Neural progenitor cell (in vitro differentiated cells): ENCODE measurements at regions not wholly inside any gene's neighbourhood (a gene's known extent, or its start where the extent isn't known, plus 50 kb on each side); places are given as distances from the start of the nearest gene placed in this dataset.

Experiments used
- DNase-seq: peaks from one replicate; pipeline ENCODE4 v3.0.0-alpha.2; 2016; ENCODE audit warnings: low spot score
- H2AFZ ChIP-seq: fragments of 200-600 bp; sonication (generic); replicated peaks from 2 replicates; pipeline ENCODE4 v1.6.1; 2016; ENCODE audit warnings: antibody characterized with exemption
- H3F3A ChIP-seq: fragments of 200-600 bp; sonication (generic); 2 replicates; pipeline ENCODE4 v1.6.1; 2016; ENCODE audit warnings: antibody characterized with exemption, low read depth
- H3K27ac ChIP-seq: fragments of 200-600 bp; sonication (generic); 2 replicates; pipeline ENCODE4 v1.5.1; 2016; ENCODE audit warnings: mild to moderate bottlenecking
- H3K27me3 ChIP-seq: fragments of 200-600 bp; sonication (generic); 2 replicates; pipeline ENCODE4 v1.6.1; 2016; ENCODE audit warnings: mild to moderate bottlenecking, moderate library complexity
- H3K36me3 ChIP-seq: fragments of 200-600 bp; sonication (generic); 2 replicates; pipeline ENCODE4 v1.5.1; 2016
- H3K4me1 ChIP-seq: fragments of 200-600 bp; sonication (generic); 2 replicates; pipeline ENCODE4 v1.6.1; 2016; ENCODE audit warnings: mixed run types
- H3K4me2 ChIP-seq: fragments of 200-600 bp; sonication (generic); 2 replicates; pipeline ENCODE4 v1.6.1; 2016
- H3K4me3 ChIP-seq: fragments of 200-600 bp; sonication (generic); 2 replicates; pipeline ENCODE4 v1.5.1; 2016
- H3K79me2 ChIP-seq: fragments of 200-600 bp; sonication (generic); 2 replicates; pipeline ENCODE4 v1.6.1; 2016; ENCODE audit warnings: low read depth
- H3K9ac ChIP-seq: fragments of 200-600 bp; sonication (generic); 2 replicates; pipeline ENCODE4 v1.6.1; 2016
- H3K9me3 ChIP-seq: fragments of 200-600 bp; sonication (generic); 2 replicates; pipeline ENCODE4 v1.5.1; 2016; ENCODE audit warnings: low read depth
- H4K20me1 ChIP-seq: fragments of 200-600 bp; sonication (generic); 2 replicates; pipeline ENCODE4 v1.6.1; 2016; ENCODE audit warnings: low read depth
- H3K27ac Mint-ChIP-seq: 3 replicates; pipeline ENCODE4 v1.8.0; 2021; ENCODE audit warnings: mixed read lengths
- H3K27me3 Mint-ChIP-seq: 2 replicates; pipeline ENCODE4 v1.8.0; 2022; ENCODE audit warnings: low read depth, mild to moderate bottlenecking, inconsistent platforms, moderate library complexity, mixed read lengths; ENCODE audit not compliant: insufficient read depth
- H3K36me3 Mint-ChIP-seq: 3 replicates; pipeline ENCODE4 v1.8.0; 2021; ENCODE audit warnings: mixed read lengths
- H3K4me1 Mint-ChIP-seq: 3 replicates; pipeline ENCODE4 v1.8.0; 2021; ENCODE audit warnings: mixed read lengths
- H3K4me3 Mint-ChIP-seq: 3 replicates; pipeline ENCODE4 v1.8.0; 2021; ENCODE audit warnings: mild to moderate bottlenecking, moderate library complexity, mixed read lengths
- H3K9me3 Mint-ChIP-seq: 3 replicates; pipeline ENCODE4 v1.8.0; 2020; ENCODE audit warnings: mixed read lengths
- EZH2 ChIP-seq: fragments of 200-600 bp; sonication (generic); IDR thresholded peaks from 2 replicates; pipeline ENCODE4 v1.6.1; 2017; ENCODE audit warnings: antibody characterized with exemption, mild to moderate bottlenecking, moderate library complexity
- EZH2phosphoT487 ChIP-seq: fragments of 200-600 bp; sonication (generic); IDR thresholded peaks from 2 replicates; pipeline ENCODE4 v1.6.1; 2017; ENCODE audit warnings: antibody characterized with exemption
- TF ChIP-seq, protein P1 (sequence below): fragments of 200-600 bp; sonication (generic); IDR thresholded peaks from 2 replicates; pipeline ENCODE4 v1.5.1; 2017; ENCODE audit warnings: antibody characterized with exemption, mild to moderate bottlenecking

DNA sequence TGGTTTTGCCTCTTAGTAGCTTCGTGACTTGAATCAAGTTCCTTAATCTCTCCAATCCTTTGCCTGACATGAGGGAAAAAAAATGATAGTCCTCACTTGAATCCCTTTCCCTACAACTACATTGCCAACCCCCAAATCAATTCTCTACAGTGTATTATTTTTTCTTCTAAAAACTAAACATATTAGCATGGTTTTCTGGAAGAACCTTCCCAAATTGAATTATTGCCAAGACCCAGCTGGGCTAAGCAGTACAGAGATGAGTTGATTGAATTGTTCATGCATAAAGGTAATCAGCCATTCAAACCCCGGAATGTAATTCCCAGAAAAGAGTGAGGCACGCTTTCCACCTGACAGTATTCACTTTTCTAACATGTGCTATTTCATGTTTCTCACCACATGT, 155.6 kb upstream of the AGR3 start:
- H3K79me2 ChIP-seq: no peaks in the 10 kb centered on the region
- DNase-seq: no peak
- H3K27me3 ChIP-seq: no peaks in the 10 kb centered on the region
- H2AFZ ChIP-seq: no peak overlapping the region
- no peaks in the 10 kb centered on the region for H3K27me3 Mint-ChIP-seq
- no peak for TF ChIP-seq EZH2phosphoT487
- TF ChIP-seq, protein P1, sequence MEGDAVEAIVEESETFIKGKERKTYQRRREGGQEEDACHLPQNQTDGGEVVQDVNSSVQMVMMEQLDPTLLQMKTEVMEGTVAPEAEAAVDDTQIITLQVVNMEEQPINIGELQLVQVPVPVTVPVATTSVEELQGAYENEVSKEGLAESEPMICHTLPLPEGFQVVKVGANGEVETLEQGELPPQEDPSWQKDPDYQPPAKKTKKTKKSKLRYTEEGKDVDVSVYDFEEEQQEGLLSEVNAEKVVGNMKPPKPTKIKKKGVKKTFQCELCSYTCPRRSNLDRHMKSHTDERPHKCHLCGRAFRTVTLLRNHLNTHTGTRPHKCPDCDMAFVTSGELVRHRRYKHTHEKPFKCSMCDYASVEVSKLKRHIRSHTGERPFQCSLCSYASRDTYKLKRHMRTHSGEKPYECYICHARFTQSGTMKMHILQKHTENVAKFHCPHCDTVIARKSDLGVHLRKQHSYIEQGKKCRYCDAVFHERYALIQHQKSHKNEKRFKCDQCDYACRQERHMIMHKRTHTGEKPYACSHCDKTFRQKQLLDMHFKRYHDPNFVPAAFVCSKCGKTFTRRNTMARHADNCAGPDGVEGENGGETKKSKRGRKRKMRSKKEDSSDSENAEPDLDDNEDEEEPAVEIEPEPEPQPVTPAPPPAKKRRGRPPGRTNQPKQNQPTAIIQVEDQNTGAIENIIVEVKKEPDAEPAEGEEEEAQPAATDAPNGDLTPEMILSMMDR: no peak
- no peak for TF ChIP-seq EZH2
- no peak overlapping the region for H3K27ac ChIP-seq
- H3K36me3 ChIP-seq: no peaks in the 10 kb centered on the region
- H3K9ac ChIP-seq: no peak overlapping the region
- no peaks in the 10 kb centered on the region for H3K9me3 Mint-ChIP-seq
- H3K4me3 Mint-ChIP-seq: no peak overlapping the region
- H3K4me1 Mint-ChIP-seq: peaks cover 25% of the 10 kb centered on the region
- H3K4me2 ChIP-seq: no peak overlapping the region
- no peaks in the 10 kb centered on the region for H4K20me1 ChIP-seq
- H3K27ac Mint-ChIP-seq: no peak overlapping the region
- no peaks in the 10 kb centered on the region for H3K4me1 ChIP-seq
- no peaks in the 10 kb centered on the region for H3K9me3 ChIP-seq
- H3K36me3 Mint-ChIP-seq: no peaks in the 10 kb centered on the region
- H3K4me3 ChIP-seq: no peak overlapping the region
- no peaks in the 10 kb centered on the region for H3F3A ChIP-seq

DNA sequence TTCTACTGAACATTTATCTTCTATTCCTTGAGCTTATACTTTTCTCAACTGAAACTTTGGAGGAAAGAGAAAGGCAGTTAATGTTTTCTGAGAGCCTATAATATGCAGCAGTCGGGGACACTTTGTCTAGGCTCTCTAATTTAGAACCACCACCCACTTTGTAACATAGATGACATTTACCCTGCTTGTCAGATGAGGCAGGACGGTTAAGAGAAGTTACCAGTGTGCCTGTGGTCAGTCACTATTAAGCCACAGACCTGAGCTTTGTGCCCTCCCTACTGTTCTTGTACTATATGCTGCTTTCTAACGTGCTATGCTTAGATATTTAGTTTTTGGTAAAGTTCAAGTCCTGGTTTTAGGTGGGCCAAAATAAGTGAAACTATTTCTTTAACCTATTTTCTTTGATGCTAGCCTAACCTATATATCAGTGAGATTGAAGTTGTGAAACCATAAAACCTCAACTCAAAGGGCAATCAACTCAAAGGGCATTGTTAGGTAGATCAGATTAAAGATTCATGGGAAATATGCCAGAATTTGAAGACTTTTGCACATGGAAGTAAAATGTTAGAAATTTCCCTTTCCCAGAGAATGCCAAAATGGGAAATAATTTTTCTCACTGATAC, 156.5 kb upstream of the AGR3 start:
- Histone ChIP-seq H3K9ac (no peak overlapping the region), H3K27ac (no peak overlapping the region), H4K20me1 (no peaks in the 10 kb centered on the region), H2AFZ (no peak overlapping the region), H3K36me3 (no peaks in the 10 kb centered on the region), H3K27me3 (no peaks in the 10 kb centered on the region), H3K4me1 (no peaks in the 10 kb centered on the region), H3K4me3 (no peak overlapping the region), H3K9me3 (no peaks in the 10 kb centered on the region), H3K4me2 (no peak overlapping the region), H3F3A (no peaks in the 10 kb centered on the region), H3K79me2 (no peaks in the 10 kb centered on the region)
- Mint-ChIP-seq H3K9me3 (no peaks in the 10 kb centered on the region), H3K27ac (no peak overlapping the region), H3K4me3 (no peak overlapping the region), H3K36me3 (no peaks in the 10 kb centered on the region), H3K4me1 (peaks cover 23% of the 10 kb centered on the region), H3K27me3 (no peaks in the 10 kb centered on the region)
- no peak for DNase-seq
- no peak for TF ChIP-seq EZH2phosphoT487
- TF ChIP-seq, protein P1: no peak
- TF ChIP-seq EZH2: no peak

- H3K9ac ChIP-seq: no peak overlapping the region
- H3K4me2 ChIP-seq: no peak overlapping the region
- H4K20me1 ChIP-seq: no peaks in the 10 kb centered on the region
- H3K27ac ChIP-seq: no peak overlapping the region
- H3K4me3 ChIP-seq: no peak overlapping the region
- no peaks in the 10 kb centered on the region for H3K79me2 ChIP-seq
- H3K4me1 ChIP-seq: peaks cover 1% of the 10 kb centered on the region
- DNase-seq: no peak
- no peaks in the 10 kb centered on the region for H3K9me3 Mint-ChIP-seq
- no peak overlapping the region for H3K4me3 Mint-ChIP-seq
- H3F3A ChIP-seq: no peaks in the 10 kb centered on the region
- H3K36me3 ChIP-seq: no peaks in the 10 kb centered on the region
- TF ChIP-seq, protein P1: no peak
- TF ChIP-seq EZH2 (no peak), EZH2phosphoT487 (no peak)
- H2AFZ ChIP-seq: no peak overlapping the region
- no peak overlapping the region for H3K27ac Mint-ChIP-seq
- H3K27me3 ChIP-seq: no peaks in the 10 kb centered on the region
- peaks cover 27% of the 10 kb centered on the region for H3K4me1 Mint-ChIP-seq
- no peaks in the 10 kb centered on the region for H3K27me3 Mint-ChIP-seq
- no peaks in the 10 kb centered on the region for H3K36me3 Mint-ChIP-seq
- no peaks in the 10 kb centered on the region for H3K9me3 ChIP-seq
Observed at GRCh38 chr7:17038783-17039170, 157.0 kb upstream of the AGR3 start.
